ENCODE measurements at regions not wholly inside any gene's neighbourhood (a gene's known extent, or its start where the extent isn't known, plus 50 kb on each side); places are given as distances from the start of the nearest gene placed in this dataset.
"Not testable (repeated sequence)": the region's sequence is repeated elsewhere in the genome, so short reads cannot be mapped to it uniquely, and the experiment has no call there.

DNA sequence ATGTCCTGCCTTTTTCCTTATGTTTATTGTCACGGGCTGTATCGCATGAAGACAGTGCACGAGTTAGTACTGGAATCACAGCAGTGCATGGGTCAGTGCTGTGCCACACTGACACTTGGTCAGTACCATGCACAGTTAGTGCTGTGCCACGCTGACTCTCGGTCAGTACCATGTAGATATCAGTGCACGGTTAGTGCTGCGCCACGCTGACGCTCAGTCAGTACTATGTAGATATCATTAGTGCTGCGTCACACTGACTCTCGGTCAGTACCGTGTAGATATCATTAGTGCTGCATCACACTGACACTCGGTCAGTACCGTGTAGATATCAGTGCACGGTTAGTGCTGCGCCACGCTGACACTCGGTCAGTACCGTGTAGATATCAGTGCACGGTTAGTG is 104.1 kb downstream of the NPIPB11 start:
- TF ChIP-seq, protein P1, sequence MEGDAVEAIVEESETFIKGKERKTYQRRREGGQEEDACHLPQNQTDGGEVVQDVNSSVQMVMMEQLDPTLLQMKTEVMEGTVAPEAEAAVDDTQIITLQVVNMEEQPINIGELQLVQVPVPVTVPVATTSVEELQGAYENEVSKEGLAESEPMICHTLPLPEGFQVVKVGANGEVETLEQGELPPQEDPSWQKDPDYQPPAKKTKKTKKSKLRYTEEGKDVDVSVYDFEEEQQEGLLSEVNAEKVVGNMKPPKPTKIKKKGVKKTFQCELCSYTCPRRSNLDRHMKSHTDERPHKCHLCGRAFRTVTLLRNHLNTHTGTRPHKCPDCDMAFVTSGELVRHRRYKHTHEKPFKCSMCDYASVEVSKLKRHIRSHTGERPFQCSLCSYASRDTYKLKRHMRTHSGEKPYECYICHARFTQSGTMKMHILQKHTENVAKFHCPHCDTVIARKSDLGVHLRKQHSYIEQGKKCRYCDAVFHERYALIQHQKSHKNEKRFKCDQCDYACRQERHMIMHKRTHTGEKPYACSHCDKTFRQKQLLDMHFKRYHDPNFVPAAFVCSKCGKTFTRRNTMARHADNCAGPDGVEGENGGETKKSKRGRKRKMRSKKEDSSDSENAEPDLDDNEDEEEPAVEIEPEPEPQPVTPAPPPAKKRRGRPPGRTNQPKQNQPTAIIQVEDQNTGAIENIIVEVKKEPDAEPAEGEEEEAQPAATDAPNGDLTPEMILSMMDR (IDR thresholded peaks at IDR 0.05), result not testable (repeated sequence)
- TF ChIP-seq POLR2A (IDR thresholded peaks at IDR 0.05), result not testable (repeated sequence)
